Cerebellar nuclear complex (tissue), 1 donor: ENCODE measurements at regions not wholly inside any gene's neighbourhood (a gene's known extent, or its start where the extent isn't known, plus 50 kb on each side); places are given as distances from the start of the nearest gene placed in this dataset.
"Not testable (repeated sequence)": the region's sequence is repeated elsewhere in the genome, so short reads cannot be mapped to it uniquely, and the experiment has no call there.

Source experiments
- DNase-seq, 2 experiments: peaks; one replicate each; lab custom pipeline; 2025; lab: John Stamatoyannopoulos, UW

DNA sequence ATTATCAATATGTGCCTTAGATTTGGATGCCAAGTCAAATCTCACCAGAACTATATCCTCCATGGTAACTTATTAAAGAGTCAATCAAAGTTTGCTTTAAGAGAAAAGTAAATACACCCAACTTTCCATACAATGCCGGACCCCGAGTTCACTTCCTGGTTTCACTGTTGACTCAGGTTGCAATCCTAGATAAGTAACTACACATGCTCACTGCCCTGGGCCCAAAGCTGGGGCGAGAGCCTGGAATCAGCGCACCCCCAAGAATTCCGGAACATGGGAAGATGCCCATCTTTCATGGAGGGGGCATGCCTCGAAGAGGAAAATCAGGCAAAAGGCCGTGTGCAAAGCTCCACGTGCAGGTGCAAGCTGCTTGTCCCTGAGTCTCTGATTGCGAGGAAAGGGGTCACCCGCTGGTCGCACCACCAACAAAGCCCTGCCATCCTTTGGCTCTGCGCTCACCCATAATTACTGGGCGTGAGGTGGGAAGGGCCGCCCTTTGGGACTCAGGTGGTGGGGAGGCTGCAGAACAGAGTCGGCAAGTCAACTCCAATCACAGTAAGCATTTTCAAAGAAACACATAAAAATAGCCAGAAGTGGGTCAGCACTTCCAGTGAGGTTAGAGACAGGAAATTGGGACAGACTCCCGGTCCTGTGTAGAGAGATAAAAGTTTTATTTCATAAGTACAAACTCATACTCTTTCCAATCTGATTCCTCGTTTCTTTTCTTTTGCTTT is 167.7 kb downstream of the TOMM20 start:
- no peak for DNase-seq

DNA sequence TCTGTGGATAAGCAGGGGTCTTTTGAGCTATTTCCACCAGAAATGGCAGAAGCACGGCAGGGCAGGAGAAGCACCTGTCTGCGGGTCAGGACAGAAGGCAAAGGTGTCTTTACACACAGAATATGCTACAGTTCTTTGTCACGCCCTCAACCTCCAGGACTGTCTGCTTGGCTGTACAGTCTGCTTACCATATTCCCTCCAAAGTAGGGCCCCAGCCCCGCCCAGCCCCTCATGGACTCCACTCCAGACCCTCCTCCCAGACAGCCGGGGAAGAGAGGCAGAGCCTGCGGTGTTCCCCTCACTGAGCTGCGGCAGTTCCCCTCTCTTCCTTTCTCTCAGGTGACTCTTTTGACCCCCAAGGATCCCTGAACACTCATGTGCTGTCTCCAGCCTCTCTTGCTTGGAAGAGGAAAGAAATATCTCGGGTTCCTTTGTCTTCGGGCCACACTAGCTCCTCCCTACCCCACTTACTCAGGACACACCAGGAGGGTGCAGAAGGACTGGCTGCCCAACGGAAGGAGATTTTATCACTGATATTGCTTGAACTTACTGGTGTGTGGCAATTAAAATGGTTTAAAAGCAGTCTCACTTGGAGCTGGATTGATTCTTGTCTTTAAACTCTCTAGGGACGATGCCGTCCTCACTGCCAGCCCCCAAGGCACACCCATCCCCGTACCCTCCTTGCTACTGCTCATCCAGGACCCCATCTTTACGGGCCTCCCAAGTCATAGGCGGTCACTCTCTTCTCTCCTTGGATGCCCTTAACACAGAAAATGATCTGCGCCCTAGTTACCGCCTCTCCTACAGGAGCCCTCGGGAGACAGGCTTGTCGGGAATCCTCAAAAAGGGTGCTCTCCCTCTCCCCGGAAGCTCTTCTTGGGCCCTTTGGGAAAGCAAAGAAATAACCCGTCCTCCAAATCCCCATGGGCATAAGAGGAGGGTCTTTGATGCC is 169.7 kb downstream of the TOMM20 start:
- no peak for DNase-seq

DNA sequence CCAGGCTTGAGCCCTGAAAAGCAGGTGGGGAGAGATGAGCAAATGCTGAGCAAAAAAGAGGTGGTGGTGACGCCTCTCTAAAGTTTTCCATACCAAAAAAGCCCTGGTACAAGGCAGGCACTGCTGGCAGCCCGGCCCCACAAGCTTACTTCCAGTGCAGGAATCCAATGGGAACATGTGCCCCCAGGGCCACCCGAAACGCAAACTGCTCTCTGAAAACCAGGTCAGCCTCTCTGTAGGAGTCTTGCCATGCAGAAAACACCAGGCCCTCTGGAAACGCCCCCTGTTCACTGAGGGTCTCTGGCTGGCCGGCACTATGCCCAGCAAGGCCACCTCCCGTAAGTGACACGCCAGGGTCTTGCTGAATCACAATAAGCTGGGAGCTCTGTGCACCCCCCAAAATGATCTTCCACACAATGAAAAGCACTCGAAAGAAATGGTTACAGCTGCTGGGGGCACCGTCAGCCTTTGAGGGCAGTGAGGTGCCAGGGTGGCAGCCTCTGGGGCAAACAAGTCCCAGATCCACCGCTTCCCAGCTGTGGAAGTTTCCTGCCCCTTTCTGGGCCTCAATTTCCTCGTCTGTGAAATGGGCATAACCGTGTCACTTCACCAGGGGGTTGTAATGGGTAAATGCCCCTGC is 170.5 kb downstream of the TOMM20 start:
- DNase-seq, result no peak

DNA sequence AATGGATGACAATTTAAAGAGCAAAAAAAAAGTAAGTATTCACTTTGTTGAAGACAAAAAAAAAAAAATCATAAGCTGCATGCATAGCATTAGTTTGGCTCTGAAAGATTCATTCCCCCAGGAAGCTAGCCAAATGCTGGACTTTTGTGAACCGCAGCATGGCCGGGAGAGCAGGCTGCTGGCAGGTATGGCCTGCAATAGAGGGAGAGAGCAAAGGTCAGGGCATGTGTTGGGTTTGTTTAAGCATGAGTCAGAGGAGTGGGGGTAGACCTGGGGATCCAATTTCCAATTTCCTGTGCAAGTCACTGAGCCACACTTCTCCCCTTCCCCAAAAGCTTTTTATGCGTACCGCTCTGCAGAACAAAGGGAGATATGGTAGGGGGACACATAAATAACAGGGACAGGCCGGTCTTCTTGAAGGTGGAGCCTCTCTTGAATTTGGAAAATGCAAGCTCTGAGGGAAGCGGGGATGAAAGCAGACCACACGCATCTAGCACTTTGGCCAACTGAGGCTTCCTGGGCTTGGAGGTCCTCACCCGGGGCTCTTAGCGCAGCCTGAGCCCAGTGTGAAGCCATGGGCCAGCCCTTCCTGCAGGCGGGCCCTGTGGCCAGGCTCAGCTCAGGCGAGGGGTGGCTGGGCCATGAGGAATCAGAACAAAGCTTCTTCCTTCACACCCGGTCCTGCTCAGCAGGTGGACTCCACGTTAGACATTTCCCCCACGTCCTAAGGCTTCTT is 171.1 kb downstream of the TOMM20 start:
- no peak for DNase-seq

DNA sequence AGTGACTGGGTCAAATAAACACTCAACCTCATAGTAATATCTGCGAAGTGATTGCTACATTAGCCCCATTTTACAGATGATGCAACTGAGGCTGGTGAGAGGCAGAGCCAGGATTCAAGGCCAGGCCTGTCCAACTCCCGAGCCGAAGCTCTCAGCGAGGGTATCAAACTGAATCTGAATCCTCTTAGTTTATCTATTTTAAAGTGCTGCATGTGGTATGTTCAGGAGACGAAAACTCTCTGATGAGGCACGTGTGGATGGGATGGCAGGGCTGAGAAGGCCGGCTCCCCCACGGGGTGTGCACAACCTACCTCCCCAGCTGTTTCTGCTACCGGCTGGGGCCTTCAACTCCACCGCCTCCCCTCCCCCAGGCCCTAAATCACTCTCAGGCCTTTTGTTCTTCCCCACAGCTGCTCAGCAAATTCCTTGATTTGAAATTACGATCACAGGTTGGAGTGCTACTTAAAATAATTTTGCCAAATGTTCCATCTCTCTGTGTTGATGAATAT is 171.8 kb downstream of the TOMM20 start:
- DNase-seq, result no peak

DNA sequence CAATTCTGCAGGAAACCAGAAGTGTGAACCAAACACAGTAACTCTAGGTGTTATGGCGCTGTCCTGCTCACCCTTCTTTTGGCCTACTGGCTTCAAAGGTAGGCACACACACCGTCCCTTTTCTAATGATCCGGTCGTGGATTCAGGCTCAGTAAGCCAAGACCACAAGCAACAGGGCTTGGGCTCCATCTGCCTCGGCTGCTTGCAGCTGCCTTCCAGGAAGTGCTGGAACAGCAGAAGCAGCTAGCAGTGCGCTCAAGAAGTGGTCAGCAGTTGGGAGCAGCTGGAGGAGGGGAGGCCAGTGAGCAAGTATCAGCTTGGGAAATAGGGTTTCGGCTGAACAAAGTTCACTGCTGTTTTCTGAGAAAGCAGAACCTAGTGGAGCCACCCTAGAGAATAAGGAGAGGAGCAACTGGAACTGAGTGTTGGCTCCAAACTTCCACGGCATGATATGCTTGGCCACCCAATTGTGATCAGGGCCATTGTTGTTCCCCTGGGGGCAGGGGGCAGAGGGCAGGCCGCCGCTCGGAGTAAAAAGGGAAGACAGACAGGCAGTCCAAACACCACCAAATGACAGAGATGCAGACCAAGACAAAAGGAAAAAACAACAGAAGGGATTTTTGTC is 173.4 kb downstream of the TOMM20 start:
- no peak for DNase-seq

DNA sequence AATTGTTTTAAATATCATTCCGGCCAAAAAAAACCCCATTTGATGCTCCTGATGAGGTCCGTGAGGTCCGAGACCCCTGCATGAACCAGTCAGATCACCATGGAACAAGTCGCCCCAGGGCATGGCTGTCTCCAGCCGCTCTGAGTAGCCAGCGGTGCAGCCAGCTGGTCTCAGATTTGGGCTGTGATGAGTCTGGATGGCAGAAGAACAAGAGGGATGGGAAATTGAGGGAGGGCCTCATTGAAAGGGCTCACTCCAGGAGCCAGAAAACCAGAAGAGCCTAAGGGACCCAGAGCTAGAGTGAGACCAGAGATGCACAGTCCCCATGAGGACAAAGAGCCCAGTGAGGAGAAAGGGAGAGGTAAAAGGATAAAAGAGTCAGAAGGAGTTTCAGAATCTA is 174.0 kb downstream of the TOMM20 start:
- DNase-seq, result no peak

DNA sequence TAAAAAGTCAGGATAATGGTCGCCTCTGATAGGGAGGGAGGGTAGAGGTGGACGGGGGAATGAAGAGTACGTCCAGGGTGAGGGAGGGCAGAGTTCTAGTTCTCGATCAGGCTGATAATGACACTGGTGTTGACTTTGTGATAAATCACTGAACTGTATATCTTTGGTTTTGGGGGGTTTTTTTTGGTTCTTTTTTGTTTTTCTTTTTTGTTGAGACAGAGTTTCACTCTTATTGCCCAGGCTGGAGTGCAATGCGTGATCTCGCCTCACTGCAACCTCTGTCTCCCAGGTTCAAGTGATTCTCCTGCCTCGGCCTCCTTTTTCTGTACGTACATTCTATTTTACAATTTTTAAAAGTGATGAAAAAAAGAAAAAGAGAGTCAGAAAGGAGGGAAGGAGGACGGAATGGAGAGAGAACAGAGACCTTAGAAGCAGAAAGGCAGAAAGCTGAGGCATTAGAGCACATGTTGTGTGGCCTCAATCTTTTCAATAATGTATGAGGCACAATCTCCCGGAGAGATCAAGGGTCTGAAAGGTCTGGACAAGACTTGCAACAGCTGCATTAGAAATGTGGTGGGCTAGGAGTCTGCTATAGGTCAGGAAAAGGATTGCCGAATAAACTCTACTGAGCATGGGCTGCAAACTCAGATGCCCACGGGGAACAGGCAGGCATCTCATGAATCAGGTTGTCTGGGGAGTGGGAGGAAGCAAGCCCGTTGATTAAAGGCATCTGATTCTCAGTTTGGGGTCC is 174.8 kb downstream of the TOMM20 start:
- DNase-seq, result no peak

DNA sequence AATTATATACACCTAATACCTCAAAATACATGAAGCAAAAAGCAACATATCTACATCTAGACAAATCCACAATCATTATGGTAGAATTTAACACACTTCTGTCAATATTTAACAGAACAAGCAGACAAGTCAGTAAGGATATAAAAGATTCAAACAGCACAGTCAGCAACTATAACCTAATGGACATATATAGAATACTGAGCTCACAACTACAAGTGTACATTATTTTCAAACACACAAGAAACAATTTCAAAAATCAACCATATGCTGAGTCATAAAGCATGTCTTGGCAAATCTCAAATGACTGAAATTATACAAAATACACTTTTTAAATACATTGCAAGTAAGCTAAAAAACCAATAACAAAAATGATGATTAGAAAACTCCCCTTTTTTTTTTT is 178.0 kb downstream of the TOMM20 start:
- DNase-seq, result no peak

DNA sequence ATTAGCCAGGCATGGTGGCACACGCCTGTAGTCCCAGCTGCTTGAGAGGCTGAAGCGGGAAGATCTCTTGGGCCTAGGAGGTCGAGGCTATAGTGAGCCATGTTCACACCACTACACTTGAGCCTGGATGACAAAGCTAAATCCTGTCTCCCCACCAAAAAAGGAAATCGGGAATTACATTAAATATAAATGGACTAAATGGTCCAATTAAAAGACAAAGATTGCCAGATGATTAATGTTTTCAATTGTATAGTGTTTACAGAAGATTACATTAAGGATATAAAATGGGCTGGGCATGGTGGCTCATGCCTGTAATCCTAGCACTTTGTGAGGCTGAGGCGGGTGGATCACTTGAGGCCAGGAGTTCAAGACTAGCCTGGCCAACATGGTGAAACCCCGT is 179.1 kb downstream of the TOMM20 start:
- DNase-seq, result not testable (repeated sequence)

DNA sequence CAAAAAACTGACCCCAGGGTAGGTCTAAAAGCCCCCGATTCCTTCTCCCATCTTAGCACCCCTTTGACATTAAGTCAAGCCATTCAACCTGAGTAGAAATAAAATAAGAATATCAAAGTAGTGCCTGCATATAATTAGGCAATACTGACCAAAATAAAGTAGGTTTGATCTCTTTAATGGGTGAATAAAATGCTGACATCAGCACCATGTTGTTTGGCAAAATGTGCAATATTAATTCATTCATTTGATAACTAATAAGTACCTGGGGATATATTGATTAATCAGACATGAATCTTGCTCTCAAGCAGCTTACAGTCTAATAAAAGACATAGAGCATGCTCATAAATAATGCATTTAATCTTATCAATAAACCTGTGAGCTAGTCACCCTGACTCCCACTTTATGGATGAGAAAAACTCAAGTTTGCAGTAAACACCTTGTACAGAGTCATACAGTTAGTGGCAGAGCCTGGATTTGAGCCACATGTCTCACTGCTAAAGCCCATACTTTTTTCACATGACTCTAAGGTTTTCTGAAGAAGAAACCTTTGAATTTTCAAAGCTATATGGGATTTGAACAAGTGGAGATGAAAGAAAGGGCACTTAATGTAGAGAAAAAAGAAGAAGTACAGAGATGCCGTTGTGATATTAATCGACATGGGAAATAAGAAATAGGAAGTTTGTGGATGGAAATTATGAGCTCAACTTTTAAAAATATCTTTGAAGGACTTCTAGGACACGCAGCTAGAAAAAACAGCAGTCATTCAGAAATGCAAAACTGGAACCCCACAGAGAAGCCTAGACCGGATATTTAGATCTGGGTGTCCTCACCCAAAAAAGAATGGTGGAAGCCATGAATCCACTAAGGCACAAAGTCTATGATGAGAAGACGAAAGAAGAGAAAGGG is 183.9 kb downstream of the TOMM20 start:
- DNase-seq, result no peak

DNA sequence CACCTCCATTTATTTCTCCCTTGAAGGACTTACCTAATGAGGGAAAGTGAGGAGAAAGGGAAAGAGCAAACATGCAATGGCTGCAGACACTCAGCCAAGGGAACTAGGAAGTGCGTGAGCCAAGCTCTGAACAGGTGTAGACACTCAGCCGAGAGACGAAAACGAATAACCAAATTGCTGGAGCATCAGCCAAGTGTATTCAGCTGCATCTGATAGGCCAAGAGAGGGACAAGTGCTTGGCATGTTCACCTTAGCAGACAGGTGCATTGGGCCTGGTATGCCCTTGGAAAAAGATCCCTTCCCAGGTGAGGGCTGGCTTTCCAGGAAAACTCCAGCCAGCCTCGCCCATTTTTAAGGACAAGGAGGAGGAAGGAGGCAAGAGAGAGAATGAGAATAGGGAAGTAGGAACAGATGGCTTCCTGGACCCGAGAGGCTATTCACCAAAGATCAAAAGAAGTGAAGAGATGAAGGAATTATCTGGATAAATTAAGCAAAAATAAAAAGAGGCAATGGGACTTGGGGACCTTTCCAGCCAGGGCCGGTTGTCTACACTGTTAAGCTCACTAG is 184.7 kb downstream of the TOMM20 start:
- DNase-seq, result no peak

DNA sequence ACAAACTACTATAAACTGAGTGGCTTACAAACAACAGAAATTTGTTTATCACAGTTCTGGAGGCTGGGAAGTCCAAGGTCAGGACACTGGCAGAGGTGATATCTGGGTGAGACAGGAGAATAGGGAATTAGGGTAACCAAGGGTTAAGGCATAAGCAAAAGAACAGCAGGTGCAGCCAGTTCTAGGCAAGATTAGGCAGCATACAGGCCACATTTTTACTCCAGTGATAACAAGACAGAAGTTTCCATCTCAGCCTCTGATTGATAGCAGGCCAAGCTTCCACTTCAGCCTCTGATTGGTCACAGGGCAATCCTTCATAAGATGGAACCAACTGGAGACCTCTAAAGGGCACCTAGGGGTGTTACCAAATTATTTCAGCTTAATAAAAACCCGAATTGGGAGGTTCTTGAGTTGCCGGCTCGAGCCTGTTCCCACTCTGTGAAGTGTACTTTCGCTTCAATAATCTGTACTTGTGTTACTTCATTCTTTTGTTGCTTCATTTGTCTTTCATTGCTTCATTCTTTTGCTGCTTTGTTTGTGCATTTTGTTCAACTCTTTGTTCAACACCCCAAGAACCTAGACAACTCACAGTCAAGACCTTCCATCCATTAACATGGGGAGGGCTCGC is 185.6 kb downstream of the TOMM20 start:
- no peak for DNase-seq

DNA sequence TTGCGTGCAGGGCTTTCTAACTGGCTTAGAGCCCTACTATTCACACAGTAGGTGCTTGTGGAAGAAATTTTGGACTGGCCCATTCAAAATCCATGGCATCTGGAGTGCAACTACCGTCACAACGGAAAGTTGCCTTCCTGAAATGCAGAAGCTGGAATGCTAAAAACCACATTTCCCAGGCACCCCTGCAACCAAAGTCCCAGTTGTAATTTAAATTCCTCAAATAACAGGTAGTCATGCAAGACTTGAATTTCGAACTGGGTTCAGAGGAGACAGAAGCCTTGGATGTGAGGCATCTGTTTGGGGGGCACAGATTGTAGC is 186.7 kb downstream of the TOMM20 start:
- no peak for DNase-seq

DNA sequence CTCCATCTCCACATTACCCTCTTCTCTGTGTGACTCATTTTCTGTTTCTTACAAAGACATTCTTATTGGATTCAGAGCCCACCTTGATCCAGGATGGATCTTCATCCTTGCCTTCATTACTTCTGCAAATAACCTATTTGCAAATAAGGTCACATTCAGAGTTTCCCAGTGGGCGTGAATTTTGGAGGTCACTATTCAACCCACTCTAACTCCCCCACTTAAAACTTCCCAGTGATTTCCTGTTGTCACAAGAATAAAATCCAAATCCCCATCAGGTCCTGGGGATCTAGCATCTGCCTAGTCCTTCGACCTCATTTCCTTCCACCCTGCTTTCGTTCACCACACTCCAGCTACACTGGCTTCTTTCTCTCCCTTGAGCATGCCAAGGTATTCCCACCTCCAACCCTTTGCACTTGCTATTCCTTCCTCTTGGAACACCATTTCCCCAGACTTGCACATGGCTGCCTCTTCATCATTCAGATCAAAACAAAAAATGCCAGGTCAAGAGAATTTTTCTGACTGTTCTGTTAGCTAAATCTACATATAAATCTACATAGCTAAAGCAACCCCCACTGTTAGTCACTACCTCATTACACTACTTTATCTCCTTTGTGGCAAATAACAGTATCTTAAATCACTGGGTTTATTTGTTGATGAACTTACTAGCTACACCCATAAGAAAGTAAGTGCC is 187.2 kb downstream of the TOMM20 start:
- no peak for DNase-seq

DNA sequence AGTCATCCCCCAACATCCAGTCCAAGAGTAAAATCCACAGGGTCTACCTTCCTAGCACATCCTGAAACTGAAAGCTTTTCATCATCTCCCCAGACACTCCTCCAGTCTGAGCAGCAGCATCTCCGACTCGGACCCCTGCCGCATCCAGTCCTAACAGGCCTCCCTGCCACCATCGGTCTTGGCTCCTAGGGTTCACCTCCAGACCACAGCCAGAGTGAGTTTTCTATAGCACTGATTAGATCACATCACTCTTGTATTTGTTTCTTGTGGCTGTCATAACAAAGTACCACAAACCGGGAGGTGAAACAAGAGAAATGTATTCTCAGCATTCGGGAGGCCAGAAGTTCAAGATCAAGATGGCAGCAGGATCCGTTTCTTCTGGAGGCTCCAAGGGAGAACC is 187.8 kb downstream of the TOMM20 start:
- DNase-seq, result no peak

DNA sequence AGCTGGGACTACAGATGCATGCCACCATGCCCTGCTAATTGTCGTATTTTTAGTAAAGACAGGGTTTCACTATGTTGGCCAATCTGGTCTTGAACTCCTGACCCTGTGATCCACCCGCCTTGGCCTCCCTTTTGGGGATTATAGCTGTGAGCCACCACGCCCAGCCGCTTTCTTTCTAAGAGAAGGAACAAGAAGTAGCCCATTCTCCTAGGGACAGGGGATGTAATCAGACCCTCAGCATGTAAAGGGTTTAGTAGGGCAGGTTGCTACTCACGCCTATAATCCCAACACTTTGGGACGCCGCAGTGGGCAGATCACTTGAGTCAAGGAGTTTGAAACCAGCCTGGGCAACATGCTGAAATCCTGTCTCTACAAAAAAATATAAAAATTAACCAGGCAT is 189.7 kb downstream of the TOMM20 start:
- DNase-seq, result no peak

DNA sequence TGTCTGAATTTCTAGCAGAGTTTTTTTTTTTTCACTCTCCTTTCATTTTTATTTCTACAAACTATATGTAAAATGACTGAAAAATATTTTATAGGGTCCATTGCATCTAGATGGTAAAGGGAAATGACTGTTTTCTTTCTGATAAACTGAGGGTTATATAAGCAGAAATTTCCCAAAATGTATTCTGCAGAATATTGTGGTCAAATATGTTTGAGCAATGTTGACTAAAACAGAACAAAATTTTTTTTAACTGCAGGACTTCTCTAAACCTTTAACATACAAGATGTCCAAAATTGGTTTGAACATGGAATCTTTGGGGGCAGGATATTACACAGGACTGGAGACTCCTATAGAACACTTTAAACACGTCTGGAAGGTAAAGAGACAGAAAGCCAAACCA is 190.5 kb downstream of the TOMM20 start:
- DNase-seq, result no peak
